Bronchial epithelial cell (primary cell): ENCODE measurements at regions not wholly inside any gene's neighbourhood (a gene's known extent, or its start where the extent isn't known, plus 50 kb on each side); places are given as distances from the start of the nearest gene placed in this dataset.

Experiments
- DNase-seq: peaks from one replicate; pipeline ENCODE4 v3.0.0-alpha.2; 2010; ENCODE audit warnings: low read depth
- FAIRE-seq: peaks from 2 replicates; lab custom pipeline; 2011; peaks lifted over from hg19 to GRCh38; lab: Jason Lieb, UNC
- H3K27me3 ChIP-seq: 2 replicates; pipeline ENCODE4 v1.5.1; 2011; ENCODE audit warnings: low read length; ENCODE audit not compliant: control insufficient read depth, insufficient read depth
- H3K36me3 ChIP-seq: 2 replicates; pipeline ENCODE4 v1.5.1; 2011; ENCODE audit warnings: low read length; ENCODE audit not compliant: control insufficient read depth, insufficient read depth
- H3K4me3 ChIP-seq: 2 replicates; pipeline ENCODE4 v1.5.1; 2011; ENCODE audit warnings: mild to moderate bottlenecking, low read depth, low read length, control low read depth
- CTCF ChIP-seq: IDR thresholded peaks from 2 replicates; pipeline ENCODE4 v1.5.1; 2011; ENCODE audit warnings: mild to moderate bottlenecking, moderate library complexity, low read length, control low read depth, inconsistent platforms; ENCODE audit not compliant: insufficient read depth, severe bottlenecking

- no peak for FAIRE-seq
- no peaks in the 10 kb centered on the region for H3K36me3 ChIP-seq
- no peaks in the 10 kb centered on the region for H3K27me3 ChIP-seq
- TF ChIP-seq CTCF = no peak
- no peak for DNase-seq
- H3K4me3 ChIP-seq = no peak overlapping the region
Observed at GRCh38 chr10:44675387-44675874, 235.7 kb upstream of the TMEM72 start.

GRCh38 chr10:44680764-44681163 lies 230.4 kb upstream of the TMEM72 start:
- DNase-seq (no peak), FAIRE-seq (no peak)
- no peak for TF ChIP-seq CTCF
- Histone ChIP-seq H3K4me3 (no peak overlapping the region), H3K36me3 (no peaks in the 10 kb centered on the region), H3K27me3 (no peaks in the 10 kb centered on the region)

GRCh38 chr10:44682507-44682906 lies 228.6 kb upstream of the TMEM72 start:
- FAIRE-seq (no peak), DNase-seq (no peak)
- Histone ChIP-seq H3K4me3 (no peak overlapping the region), H3K36me3 (no peaks in the 10 kb centered on the region), H3K27me3 (no peaks in the 10 kb centered on the region)
- TF ChIP-seq CTCF = no peak

DNA sequence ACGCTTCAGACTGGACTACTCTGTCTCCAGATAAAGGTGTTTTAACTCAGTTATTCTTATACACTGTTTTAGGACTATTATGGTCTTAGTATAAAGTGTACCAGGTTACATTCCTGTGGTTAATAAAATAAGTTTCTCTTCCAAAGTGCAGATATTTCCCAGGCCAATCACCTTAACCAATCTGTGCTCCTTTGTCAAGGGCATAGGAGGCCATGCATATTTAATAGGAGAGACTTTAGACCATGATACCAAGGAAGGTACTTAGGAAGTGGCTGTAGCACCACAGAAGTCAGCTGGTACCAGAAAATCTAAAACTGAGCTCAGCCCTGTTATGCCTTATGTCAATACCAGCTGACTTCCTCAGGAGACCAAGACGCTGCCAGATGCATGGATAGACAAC lies 226.5 kb upstream of the TMEM72 start:
- no peaks in the 10 kb centered on the region for H3K27me3 ChIP-seq
- no peak for DNase-seq
- FAIRE-seq = no peak
- no peak for TF ChIP-seq CTCF
- H3K4me3 ChIP-seq = no peak overlapping the region
- H3K36me3 ChIP-seq = no peaks in the 10 kb centered on the region

- H3K36me3 ChIP-seq = no peaks in the 10 kb centered on the region
- no peak overlapping the region for H3K4me3 ChIP-seq
- no peak for TF ChIP-seq CTCF
- H3K27me3 ChIP-seq = no peaks in the 10 kb centered on the region
- DNase-seq = no peak
- FAIRE-seq = no peak
Observed at GRCh38 chr10:44685220-44685619, 225.9 kb upstream of the TMEM72 start.

DNA sequence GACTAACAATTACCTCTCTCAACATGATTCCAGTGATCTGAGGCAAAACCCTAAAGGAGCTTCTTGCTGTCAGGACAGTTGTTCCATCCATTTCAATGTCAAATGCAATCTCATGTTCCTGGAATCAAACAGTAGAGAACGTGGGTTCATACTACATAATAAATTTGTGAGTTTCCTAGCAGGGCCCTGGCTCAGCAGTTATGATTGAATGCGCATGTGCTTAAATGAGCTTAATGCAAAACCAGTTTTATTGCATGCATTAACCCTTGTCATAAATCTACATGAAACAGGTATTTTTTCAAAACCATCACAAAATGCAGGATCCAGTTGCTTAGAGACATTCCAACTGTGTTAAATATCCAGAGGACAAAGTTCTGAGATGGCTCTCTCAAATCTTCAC lies 225.4 kb upstream of the TMEM72 start:
- FAIRE-seq = no peak
- DNase-seq = no peak
- Histone ChIP-seq H3K27me3 (no peaks in the 10 kb centered on the region), H3K36me3 (no peaks in the 10 kb centered on the region), H3K4me3 (no peak overlapping the region)
- no peak for TF ChIP-seq CTCF
